Testis (tissue), 2 donors: ENCODE measurements at regions not wholly inside any gene's neighbourhood (a gene's known extent, or its start where the extent isn't known, plus 50 kb on each side); places are given as distances from the start of the nearest gene placed in this dataset.

Experiments
- DNase-seq: peaks from one replicate; pipeline ENCODE4 v3.0.0-alpha.2; 2019
- H3K27ac ChIP-seq, 2 donors: fragments of 200-600 bp; sonication (generic); one replicate each; pipeline ENCODE4 v1.5.1; 2019
- H3K27me3 ChIP-seq: fragments of 200-600 bp; sonication (generic); one replicate; pipeline ENCODE4 v1.5.1; 2019
- H3K36me3 ChIP-seq: fragments of 200-600 bp; sonication (generic); one replicate; pipeline ENCODE4 v1.5.1; 2017; ENCODE audit warnings: low read depth; ENCODE audit errors: missing control alignments
- H3K4me1 ChIP-seq: fragments of 200-600 bp; sonication (generic); one replicate; pipeline ENCODE4 v1.5.1; 2019
- H3K4me3 ChIP-seq, 2 donors: fragments of 200-600 bp; sonication (generic); one replicate each; pipeline ENCODE4 v1.5.1; 2017 to 2019
- H3K9me3 ChIP-seq: fragments of 200-600 bp; sonication (generic); one replicate; pipeline ENCODE4 v1.5.1; 2017
- POLR2A ChIP-seq: fragments of 450-650 bp; IDR thresholded peaks from one replicate; pipeline ENCODE4 v1.6.1; 2017; ENCODE audit warnings: antibody characterized with exemption, mild to moderate bottlenecking, moderate library complexity
- WGBS, 2 donors: methylation state at CpG; one replicate each; pipeline ENCODE4 v1.1.5; 2018; 5-methylcytosine and 5-hydroxymethylcytosine counted together
- intact Hi-C: fragments of 100-400 bp; cut with DNase I; formaldehyde crosslinking; loops from one replicate; pipeline ENCODE4 v1.15.1; 2023; ENCODE audit warnings: low total_unique reads
- TF ChIP-seq, protein P1 (sequence below), 3 experiments: fragments of 450-650 bp in 2 of 3; fragments of 200-600 bp in 1 of 3; sonication (generic) in 1 of 3; IDR thresholded peaks; one replicate each; pipeline ENCODE4 v1.5.1; 2016 to 2019; ENCODE audit warnings: antibody characterized with exemption in 3 of 3, mild to moderate bottlenecking in 2 of 3, moderate library complexity in 1 of 3

DNA sequence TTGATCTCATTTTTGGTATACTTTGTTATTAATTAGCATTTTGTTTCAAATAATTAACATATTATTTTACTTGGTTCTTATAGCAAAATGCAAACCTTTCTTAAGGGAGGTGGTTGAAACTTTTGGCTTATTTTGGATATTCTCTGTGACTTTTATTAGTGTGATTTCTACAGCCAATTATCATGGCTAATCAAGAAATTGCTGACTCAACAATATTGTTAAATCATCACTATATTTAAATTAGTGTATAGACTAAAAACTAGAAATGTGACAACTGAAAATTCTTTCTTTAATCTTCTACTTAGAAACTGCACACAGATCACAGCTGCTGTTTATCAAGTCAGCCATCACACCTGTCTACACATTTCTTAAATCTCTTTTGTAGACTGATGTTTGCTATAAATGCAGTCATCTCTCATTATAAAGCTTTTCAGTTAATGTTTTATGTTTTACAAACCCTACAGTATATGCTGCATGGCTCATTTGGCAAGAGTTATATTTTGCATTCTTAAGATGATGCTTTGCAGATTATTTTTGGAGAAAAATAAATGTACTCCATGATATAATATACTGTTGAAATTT lies 389.8 kb upstream of the PCDH10 start:
- TF ChIP-seq, protein P1, sequence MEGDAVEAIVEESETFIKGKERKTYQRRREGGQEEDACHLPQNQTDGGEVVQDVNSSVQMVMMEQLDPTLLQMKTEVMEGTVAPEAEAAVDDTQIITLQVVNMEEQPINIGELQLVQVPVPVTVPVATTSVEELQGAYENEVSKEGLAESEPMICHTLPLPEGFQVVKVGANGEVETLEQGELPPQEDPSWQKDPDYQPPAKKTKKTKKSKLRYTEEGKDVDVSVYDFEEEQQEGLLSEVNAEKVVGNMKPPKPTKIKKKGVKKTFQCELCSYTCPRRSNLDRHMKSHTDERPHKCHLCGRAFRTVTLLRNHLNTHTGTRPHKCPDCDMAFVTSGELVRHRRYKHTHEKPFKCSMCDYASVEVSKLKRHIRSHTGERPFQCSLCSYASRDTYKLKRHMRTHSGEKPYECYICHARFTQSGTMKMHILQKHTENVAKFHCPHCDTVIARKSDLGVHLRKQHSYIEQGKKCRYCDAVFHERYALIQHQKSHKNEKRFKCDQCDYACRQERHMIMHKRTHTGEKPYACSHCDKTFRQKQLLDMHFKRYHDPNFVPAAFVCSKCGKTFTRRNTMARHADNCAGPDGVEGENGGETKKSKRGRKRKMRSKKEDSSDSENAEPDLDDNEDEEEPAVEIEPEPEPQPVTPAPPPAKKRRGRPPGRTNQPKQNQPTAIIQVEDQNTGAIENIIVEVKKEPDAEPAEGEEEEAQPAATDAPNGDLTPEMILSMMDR (IDR thresholded peaks at IDR 0.05): no peak
- no peak for TF ChIP-seq POLR2A
- H3K9me3 ChIP-seq: no peaks in the 10 kb centered on the region
- H3K36me3 ChIP-seq: no peaks in the 10 kb centered on the region
- no peak for DNase-seq
- no peaks in the 10 kb centered on the region for H3K27me3 ChIP-seq
- no peak overlapping the region for H3K27ac ChIP-seq
- no peak overlapping the region for H3K4me3 ChIP-seq
- intact Hi-C loops: no loop called here
- no peaks in the 10 kb centered on the region for H3K4me1 ChIP-seq

- TF ChIP-seq, protein P1 (IDR thresholded peaks at IDR 0.05): no peak
- no peak for TF ChIP-seq POLR2A
- Histone ChIP-seq H3K27ac (no peak overlapping the region), H3K36me3 (no peaks in the 10 kb centered on the region), H3K27me3 (no peaks in the 10 kb centered on the region), H3K9me3 (no peaks in the 10 kb centered on the region), H3K4me3 (no peak overlapping the region), H3K4me1 (no peaks in the 10 kb centered on the region)
- intact Hi-C loops: no loop called here
- WGBS, 2 donors: 78 to 86% methylated on average over 2 of the region's 2 CpGs
- no peak for DNase-seq
Observed at GRCh38 chr4:132763465-132763864, 385.6 kb upstream of the PCDH10 start.

DNA sequence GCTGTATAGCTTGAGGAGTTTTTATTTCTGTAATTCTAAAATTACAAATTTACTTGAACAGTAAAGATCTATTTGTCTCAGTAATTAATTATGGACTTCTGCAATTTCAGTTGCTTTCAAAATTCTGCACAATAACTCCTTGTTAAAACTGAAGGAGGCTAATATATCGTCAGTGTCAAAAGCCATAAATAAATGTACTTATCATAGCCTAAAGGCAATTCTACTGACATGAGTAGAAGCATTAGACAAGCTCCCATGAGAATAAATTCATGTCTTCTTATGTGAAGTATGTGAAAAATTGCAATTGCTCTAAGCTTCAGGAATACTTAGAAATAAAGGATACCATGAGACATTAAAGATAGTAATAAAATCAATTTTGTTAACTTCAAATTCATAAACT lies 381.2 kb upstream of the PCDH10 start:
- Histone ChIP-seq H3K9me3 (no peaks in the 10 kb centered on the region), H3K27me3 (no peaks in the 10 kb centered on the region), H3K4me1 (no peaks in the 10 kb centered on the region), H3K4me3 (no peak overlapping the region), H3K27ac (no peak overlapping the region), H3K36me3 (no peaks in the 10 kb centered on the region)
- no peak for DNase-seq
- intact Hi-C loops: no loop called here
- 45 to 51% methylated on average over 1 of the region's 1 CpG for WGBS, 2 donors
- TF ChIP-seq, protein P1 (IDR thresholded peaks at IDR 0.05): no peak
- TF ChIP-seq POLR2A: no peak

GRCh38 chr4:132770776-132771175 lies 378.3 kb upstream of the PCDH10 start:
- intact Hi-C loops: no loop called here
- no peak overlapping the region for H3K4me3 ChIP-seq
- no peaks in the 10 kb centered on the region for H3K4me1 ChIP-seq
- no peak for DNase-seq
- H3K27me3 ChIP-seq: no peaks in the 10 kb centered on the region
- 46 to 47% methylated on average over 2 of the region's 2 CpGs for WGBS, 2 donors
- H3K36me3 ChIP-seq: no peaks in the 10 kb centered on the region
- no peaks in the 10 kb centered on the region for H3K9me3 ChIP-seq
- no peak overlapping the region for H3K27ac ChIP-seq
- TF ChIP-seq, protein P1 (IDR thresholded peaks at IDR 0.05): no peak
- no peak for TF ChIP-seq POLR2A

DNA sequence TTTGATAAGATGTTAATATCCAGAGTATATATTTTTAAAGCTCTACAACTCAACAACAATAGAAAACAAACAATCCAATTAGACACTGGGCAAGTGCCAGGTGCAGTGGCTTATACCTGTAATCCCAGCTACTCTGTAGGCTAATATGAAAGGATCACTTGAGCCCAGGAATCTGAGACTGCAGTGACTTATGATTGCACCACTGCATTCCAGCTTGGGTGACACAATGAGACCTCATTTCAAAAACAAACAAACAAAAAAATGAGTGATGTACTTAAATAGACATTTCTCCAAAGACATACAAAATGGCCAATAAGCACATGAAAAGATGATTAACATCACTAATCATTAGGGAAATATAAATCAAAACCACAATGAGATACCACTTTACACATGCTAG lies 356.8 kb upstream of the PCDH10 start:
- H3K36me3 ChIP-seq: no peaks in the 10 kb centered on the region
- no peak overlapping the region for H3K4me3 ChIP-seq
- no peaks in the 10 kb centered on the region for H3K27me3 ChIP-seq
- TF ChIP-seq, protein P1 (IDR thresholded peaks at IDR 0.05): no peak
- no peak for TF ChIP-seq POLR2A
- no peak overlapping the region for H3K27ac ChIP-seq
- no peak for DNase-seq
- no peaks in the 10 kb centered on the region for H3K9me3 ChIP-seq
- intact Hi-C loops: no loop called here
- no peaks in the 10 kb centered on the region for H3K4me1 ChIP-seq
